B cell (primary cell): ENCODE measurements at regions not wholly inside any gene's neighbourhood (a gene's known extent, or its start where the extent isn't known, plus 50 kb on each side); places are given as distances from the start of the nearest gene placed in this dataset.

Source experiments
- ATAC-seq: fragments of 200-7000 bp; cut with Tn5 transposase; one replicate; pipeline ENCODE4 v1.10.0; 2021; ENCODE audit warnings: low read depth, mild to moderate bottlenecking, moderate number of reproducible peaks, moderate library complexity
- CTCF ChIA-PET: fragments of 350-600 bp; sonication (Branson Sonifier 250); formaldehyde crosslinking; loops from one replicate; lab custom pipeline; 2021; ENCODE audit warnings: antibody characterized with exemption, inconsistent platforms; lab: Charles Lee
- POLR2A ChIA-PET: fragments of 350-600 bp; sonication (Branson Sonifier 250); formaldehyde crosslinking; loops from one replicate; lab custom pipeline; 2021; ENCODE audit warnings: antibody characterized with exemption; lab: Charles Lee
- DNase-seq: peaks from one replicate; pipeline ENCODE4 v3.0.0; 2013
- H2AFZ ChIP-seq: 2 replicates; pipeline ENCODE4 v1.6.1; 2012; ENCODE audit warnings: mild to moderate bottlenecking, low read depth, low read length; ENCODE audit not compliant: insufficient read depth, poor library complexity, severe bottlenecking
- H3K27ac ChIP-seq, 2 donors: 1 replicate in 1 of 2; 2 replicates in 1 of 2; pipeline ENCODE4 v1.5.1; 2012 to 2013; ENCODE audit warnings: low read length in 2 of 2, mild to moderate bottlenecking in 2 of 2, moderate library complexity in 1 of 2
- H3K27me3 ChIP-seq, 4 experiments: fragments of 200-600 bp in 1 of 4; sonication (generic) in 1 of 4; replicated peaks in 1 of 4; 1 replicate in 2 of 4; 2 replicates in 2 of 4; pipeline versions ENCODE4 v1.6.1 to v1.7.0; 2013 to 2016; ENCODE audit warnings: low read length in 3 of 4, mild to moderate bottlenecking in 2 of 4, mixed read lengths in 1 of 4, moderate library complexity in 1 of 4; ENCODE audit not compliant: insufficient read depth in 4 of 4, control insufficient read depth in 3 of 4; ENCODE audit errors: control extremely low read depth in 1 of 4
- H3K36me3 ChIP-seq, 2 experiments: replicated peaks in 1 of 2; 1 replicate in 1 of 2; 2 replicates in 1 of 2; pipeline versions ENCODE4 v1.6.1 to v1.7.1; 2013; ENCODE audit warnings: low read length in 1 of 2; ENCODE audit not compliant: insufficient read depth in 2 of 2, control insufficient read depth in 1 of 2; ENCODE audit errors: control extremely low read depth in 1 of 2, extremely low read depth in 1 of 2
- H3K4me1 ChIP-seq, 2 donors: fragments of 200-600 bp in 1 of 2; sonication (generic) in 1 of 2; 1 replicate in 1 of 2; 2 replicates in 1 of 2; pipeline versions ENCODE4 v1.5.1 to v1.6.1; 2013 to 2017; ENCODE audit warnings: low read length in 2 of 2; ENCODE audit not compliant: control insufficient read depth in 2 of 2, insufficient read depth in 2 of 2
- H3K4me2 ChIP-seq: replicated peaks from 2 replicates; pipeline ENCODE3; 2012; ENCODE audit warnings: mild to moderate bottlenecking, low read depth, low read length; ENCODE audit not compliant: poor library complexity, severe bottlenecking
- H3K4me3 ChIP-seq, 5 experiments: fragments of 200-600 bp in 1 of 5; sonication (generic) in 1 of 5; 1 replicate in 3 of 5; 2 replicates in 2 of 5; pipeline versions ENCODE4 v1.5.1 to v1.7.0; 2011 to 2016; ENCODE audit warnings: low read length in 4 of 5, mild to moderate bottlenecking in 4 of 5, low read depth in 2 of 5, control low read depth in 1 of 5, moderate library complexity in 1 of 5; ENCODE audit not compliant: insufficient read depth in 1 of 5; ENCODE audit errors: control extremely low read depth in 1 of 5, extremely low read depth in 1 of 5
- H3K79me2 ChIP-seq: fragments of 200-600 bp; sonication (generic); one replicate; pipeline ENCODE4 v1.6.0; 2016; ENCODE audit warnings: low read length; ENCODE audit not compliant: control insufficient read depth, insufficient read depth
- H3K9ac ChIP-seq: fragments of 200-600 bp; sonication (generic); 2 replicates; pipeline ENCODE4 v1.6.1; 2017; ENCODE audit warnings: mild to moderate bottlenecking, low read length, moderate library complexity
- H3K9me3 ChIP-seq, 3 donors: one replicate each; pipeline versions ENCODE4 v1.6.1 to v1.7.1; 2013; ENCODE audit warnings: low read length in 2 of 3; ENCODE audit not compliant: control insufficient read depth in 2 of 3, insufficient read depth in 1 of 3; ENCODE audit errors: control extremely low read depth in 1 of 3
- H4K20me1 ChIP-seq: 2 replicates; pipeline ENCODE4 v1.6.0; 2012; ENCODE audit warnings: mild to moderate bottlenecking, low read length; ENCODE audit not compliant: insufficient read depth, control insufficient read depth, poor library complexity, severe bottlenecking
- H3K27ac Mint-ChIP-seq: one replicate; pipeline ENCODE4 v1.8.0; 2021; ENCODE audit warnings: mixed read lengths
- H3K27me3 Mint-ChIP-seq: one replicate; pipeline ENCODE4 v1.8.0; 2021; ENCODE audit warnings: mixed read lengths
- H3K4me1 Mint-ChIP-seq: one replicate; pipeline ENCODE4 v1.8.0; 2021; ENCODE audit warnings: mixed read lengths
- H3K4me3 Mint-ChIP-seq: one replicate; pipeline ENCODE4 v1.8.0; 2021; ENCODE audit warnings: mixed read lengths
- H3K9me3 Mint-ChIP-seq: one replicate; pipeline ENCODE4 v1.8.0; 2022; ENCODE audit warnings: mixed read lengths; ENCODE audit not compliant: insufficient read depth
- EZH2 ChIP-seq: IDR thresholded peaks from 2 replicates; pipeline ENCODE4 v1.6.1; 2012; ENCODE audit warnings: borderline replicate concordance, low read depth, mild to moderate bottlenecking, moderate library complexity, low read length; ENCODE audit not compliant: insufficient read depth, poor library complexity, severe bottlenecking
- WGBS: methylation state at CpG from one replicate; pipeline ENCODE4 v1.1.5; 2013; ENCODE audit warnings: missing lambda C conversion rate; ENCODE audit not compliant: insufficient coverage; 5-methylcytosine and 5-hydroxymethylcytosine counted together
- intact Hi-C: fragments of 100-400 bp; cut with micrococcal nuclease; formaldehyde crosslinking; loops from one replicate; pipeline ENCODE4 v1.10.0; 2022
- TF ChIP-seq, protein P1 (sequence below): fragments of 200-600 bp; IDR thresholded peaks from one replicate; pipeline ENCODE4 v1.8.0; 2022; ENCODE audit warnings: antibody characterized with exemption, mild to moderate bottlenecking

DNA sequence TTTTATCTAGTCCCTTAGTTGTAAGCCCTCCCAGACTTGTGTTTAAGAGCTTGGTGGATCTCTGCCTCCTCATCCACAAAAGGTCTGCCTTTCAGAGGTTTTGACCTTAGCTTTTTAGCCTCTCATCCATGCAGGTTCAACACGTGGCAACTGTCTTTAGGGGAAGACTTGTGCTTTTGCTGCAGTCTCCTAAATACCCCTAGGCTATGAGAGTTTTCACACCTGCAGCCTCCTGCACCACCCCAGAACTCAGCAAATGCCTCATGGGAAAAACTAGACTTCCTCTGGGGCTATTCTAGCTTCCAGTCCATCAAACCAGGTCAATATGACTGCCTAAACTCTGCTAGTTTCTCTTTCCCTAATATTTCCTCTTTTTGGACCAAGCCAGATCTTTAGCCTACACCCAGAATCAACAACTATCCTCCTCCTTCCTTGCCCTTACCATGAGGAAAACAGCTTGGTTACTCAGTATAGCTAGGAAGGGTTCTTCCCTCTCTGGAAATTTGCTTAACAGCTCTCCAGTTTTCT, 132.3 kb upstream of the RIOK3 start:
- 11% methylated on average over 1 of the region's 1 CpG for WGBS
- Histone ChIP-seq H4K20me1 (no peaks in the 10 kb centered on the region), H3K4me3 (no peak overlapping the region), H3K27ac (no peak overlapping the region), H2AFZ (no peak overlapping the region), H3K9ac (no peak overlapping the region), H3K9me3 (no peaks in the 10 kb centered on the region), H3K36me3 (peaks cover 0 to 4% of the 10 kb centered on the region in 2 experiments), H3K4me1 (peaks cover 9 to 13% of the 10 kb centered on the region in 2 donors), H3K79me2 (no peaks in the 10 kb centered on the region), H3K27me3 (no peaks in the 10 kb centered on the region), H3K4me2 (peak overlapping the region; percentile 9)
- POLR2A ChIA-PET: no interaction called here
- no peaks in the 10 kb centered on the region for H3K27me3 Mint-ChIP-seq
- CTCF ChIA-PET: interaction anchor here (1.8 to 2.0 kb wide), 2 partner anchors 31 to 188 kb away, joined by 5 to 7 read pairs; no protein-coding TSS in a partner anchor
- ATAC-seq (no peak), DNase-seq (peak; percentile 16)
- no peak overlapping the region for H3K27ac Mint-ChIP-seq
- intact Hi-C loops: no loop called here
- H3K9me3 Mint-ChIP-seq: no peaks in the 10 kb centered on the region
- no peak for TF ChIP-seq EZH2
- TF ChIP-seq, protein P1, sequence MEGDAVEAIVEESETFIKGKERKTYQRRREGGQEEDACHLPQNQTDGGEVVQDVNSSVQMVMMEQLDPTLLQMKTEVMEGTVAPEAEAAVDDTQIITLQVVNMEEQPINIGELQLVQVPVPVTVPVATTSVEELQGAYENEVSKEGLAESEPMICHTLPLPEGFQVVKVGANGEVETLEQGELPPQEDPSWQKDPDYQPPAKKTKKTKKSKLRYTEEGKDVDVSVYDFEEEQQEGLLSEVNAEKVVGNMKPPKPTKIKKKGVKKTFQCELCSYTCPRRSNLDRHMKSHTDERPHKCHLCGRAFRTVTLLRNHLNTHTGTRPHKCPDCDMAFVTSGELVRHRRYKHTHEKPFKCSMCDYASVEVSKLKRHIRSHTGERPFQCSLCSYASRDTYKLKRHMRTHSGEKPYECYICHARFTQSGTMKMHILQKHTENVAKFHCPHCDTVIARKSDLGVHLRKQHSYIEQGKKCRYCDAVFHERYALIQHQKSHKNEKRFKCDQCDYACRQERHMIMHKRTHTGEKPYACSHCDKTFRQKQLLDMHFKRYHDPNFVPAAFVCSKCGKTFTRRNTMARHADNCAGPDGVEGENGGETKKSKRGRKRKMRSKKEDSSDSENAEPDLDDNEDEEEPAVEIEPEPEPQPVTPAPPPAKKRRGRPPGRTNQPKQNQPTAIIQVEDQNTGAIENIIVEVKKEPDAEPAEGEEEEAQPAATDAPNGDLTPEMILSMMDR: no peak
- no peak overlapping the region for H3K4me3 Mint-ChIP-seq
- peaks cover 22% of the 10 kb centered on the region for H3K4me1 Mint-ChIP-seq

DNA sequence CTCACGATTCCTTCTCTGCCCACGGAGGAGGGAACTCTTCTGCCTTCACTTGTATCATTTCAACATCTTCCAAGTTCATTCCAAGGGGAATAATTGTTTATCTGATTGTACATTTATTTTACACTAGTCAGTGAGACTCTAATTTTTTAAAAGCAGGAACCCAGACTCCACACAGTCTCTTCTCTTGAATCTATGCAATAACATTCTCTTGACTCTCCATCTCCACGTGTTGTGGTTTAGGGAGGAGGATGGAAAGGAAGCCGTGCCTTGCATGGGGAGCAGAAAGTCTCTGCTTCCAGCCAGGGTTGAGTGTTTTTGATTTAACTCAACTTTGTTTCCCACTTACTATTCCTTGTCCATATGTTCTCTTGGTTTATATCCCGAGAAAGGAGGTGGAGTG, 131.1 kb upstream of the RIOK3 start:
- ChIA-PET CTCF (interaction anchor here (0.5 to 1.8 kb wide), 2 partner anchors 30 to 163 kb away, joined by 5 read pairs; no protein-coding TSS in a partner anchor), POLR2A (interaction anchor here (0.7 kb wide), 1 partner anchor 167 kb away, joined by 3 read pairs; no protein-coding TSS in a partner anchor)
- H3K4me1 Mint-ChIP-seq: peaks cover 22% of the 10 kb centered on the region
- Histone ChIP-seq H3K9me3 (no peaks in the 10 kb centered on the region), H3K36me3 (peaks cover 0 to 4% of the 10 kb centered on the region in 2 experiments), H4K20me1 (no peaks in the 10 kb centered on the region), H3K4me2 (no peak overlapping the region), H3K27ac (no peak overlapping the region), H3K4me3 (no peak overlapping the region), H2AFZ (no peak overlapping the region), H3K27me3 (no peaks in the 10 kb centered on the region), H3K79me2 (no peaks in the 10 kb centered on the region), H3K4me1 (peaks cover 9 to 13% of the 10 kb centered on the region in 2 donors), H3K9ac (no peak overlapping the region)
- no CpG with 5 or more reads among the region's 5 CpGs for WGBS
- H3K27me3 Mint-ChIP-seq: no peaks in the 10 kb centered on the region
- H3K27ac Mint-ChIP-seq: no peak overlapping the region
- DNase-seq (no peak), ATAC-seq (no peak)
- no peaks in the 10 kb centered on the region for H3K9me3 Mint-ChIP-seq
- intact Hi-C loops: no loop called here
- H3K4me3 Mint-ChIP-seq: no peak overlapping the region
- TF ChIP-seq, protein P1: no peak
